ENCODE measurements at regions not wholly inside any gene's neighbourhood (a gene's known extent, or its start where the extent isn't known, plus 50 kb on each side); places are given as distances from the start of the nearest gene placed in this dataset.
"Not testable (repeated sequence)": the region's sequence is repeated elsewhere in the genome, so short reads cannot be mapped to it uniquely, and the experiment has no call there.

- not testable (repeated sequence) for TF ChIP-seq CTCF (IDR thresholded peaks at IDR 0.05; ENCODE audit: low read length); EZH2 (IDR thresholded peaks at IDR 0.05; ENCODE audit: borderline replicate concordance, low read length)
Measured at GRCh38 chr12:131601499-131601898, 109.4 kb upstream of the SFSWAP start.

All from OCI-LY1 (cell line).